Endothelial cell of umbilical vein (primary cell): ENCODE measurements at regions not wholly inside any gene's neighbourhood (a gene's known extent, or its start where the extent isn't known, plus 50 kb on each side); places are given as distances from the start of the nearest gene placed in this dataset.

Source experiments
- BruUV-seq: library from RNA; stranded (reverse); fragments of 400-500 nt; replicated peaks from 2 replicates; lab custom pipeline; 2021; lab: Mats Ljungman, UMichigan
- CTCF ChIA-PET: fragments of 300-600, 350-600 bp; sonication (Branson Sonifier 250); formaldehyde crosslinking; loops from one replicate; lab custom pipeline; 2021; ENCODE audit warnings: antibody characterized with exemption, inconsistent platforms; lab: Charles Lee
- POLR2A ChIA-PET: fragments of 300-600, 350-600 bp; sonication (Branson Sonifier 250); formaldehyde crosslinking; loops from one replicate; lab custom pipeline; 2021; ENCODE audit warnings: antibody characterized with exemption, inconsistent platforms; lab: Charles Lee
- DNase-seq: peaks from one replicate; pipeline ENCODE4 v3.0.0-alpha.2; 2011; ENCODE audit warnings: low read depth, low spot score
- FAIRE-seq: peaks from 2 replicates; lab custom pipeline; 2011; peaks lifted over from hg19 to GRCh38; lab: Jason Lieb, UNC
- H2AFZ ChIP-seq: 2 replicates; pipeline ENCODE4 v1.6.0; 2012; ENCODE audit warnings: low read depth, low read length, control low read depth, inconsistent platforms
- H3K27ac ChIP-seq: 2 replicates; pipeline ENCODE4 v1.5.1; 2011; ENCODE audit warnings: low read depth, mild to moderate bottlenecking, control low read depth, low read length, moderate library complexity; ENCODE audit not compliant: insufficient read depth
- H3K27me3 ChIP-seq, 2 experiments: 2 replicates each; pipeline versions ENCODE4 v1.6.0 to v1.6.1; 2011; ENCODE audit warnings: low read length in 2 of 2, mixed read lengths in 1 of 2; ENCODE audit not compliant: control insufficient read depth in 2 of 2, insufficient read depth in 2 of 2
- H3K36me3 ChIP-seq, 2 experiments: 2 replicates in 1 of 2; 3 replicates in 1 of 2; pipeline ENCODE4 v1.5.1; 2011; ENCODE audit warnings: low read length in 2 of 2, mild to moderate bottlenecking in 1 of 2, moderate library complexity in 1 of 2; ENCODE audit not compliant: control insufficient read depth in 2 of 2, insufficient read depth in 2 of 2; ENCODE audit errors: extremely low read depth in 1 of 2
- H3K4me1 ChIP-seq: 3 replicates; pipeline ENCODE4 v1.5.1; 2011; ENCODE audit warnings: mild to moderate bottlenecking, low read length; ENCODE audit not compliant: control insufficient read depth, insufficient read depth; ENCODE audit errors: extremely low read depth
- H3K4me2 ChIP-seq: 2 replicates; pipeline ENCODE4 v1.6.1; 2011; ENCODE audit warnings: low read length, control low read depth, mixed read lengths; ENCODE audit not compliant: insufficient read depth
- H3K4me3 ChIP-seq, 3 experiments: fragments of 200-600 bp in 1 of 3; sonication (generic), shearing (Covaris generic) in 1 of 3; replicated peaks in 1 of 3; 2 replicates each; pipeline ENCODE4 v1.5.1; 2011 to 2016; ENCODE audit warnings: control low read depth in 3 of 3, low read length in 3 of 3, mild to moderate bottlenecking in 2 of 3, inconsistent platforms in 1 of 3, low read depth in 1 of 3, moderate library complexity in 1 of 3; ENCODE audit not compliant: insufficient read depth in 1 of 3
- H3K79me2 ChIP-seq: 2 replicates; pipeline ENCODE4 v1.6.0; 2012; ENCODE audit warnings: low read length, inconsistent platforms; ENCODE audit not compliant: control insufficient read depth, insufficient read depth
- H3K9ac ChIP-seq: replicated peaks from 2 replicates; pipeline ENCODE3; 2011; ENCODE audit warnings: low read length, control low read depth; ENCODE audit not compliant: insufficient read depth; ENCODE audit errors: extremely low read depth
- H3K9me1 ChIP-seq: replicated peaks from 3 replicates; pipeline ENCODE4 v1.6.0; 2011; ENCODE audit warnings: mild to moderate bottlenecking, low read length; ENCODE audit not compliant: control insufficient read depth, insufficient read depth; ENCODE audit errors: extremely low read depth
- H3K9me3 ChIP-seq: replicated peaks from 2 replicates; pipeline ENCODE4 v1.5.1; 2012; ENCODE audit warnings: low read length, inconsistent platforms; ENCODE audit not compliant: control insufficient read depth, insufficient read depth
- H4K20me1 ChIP-seq: replicated peaks from 2 replicates; pipeline ENCODE3; 2011; ENCODE audit warnings: mild to moderate bottlenecking, low read length; ENCODE audit not compliant: control insufficient read depth, insufficient read depth; ENCODE audit errors: extremely low read depth
- EZH2 ChIP-seq: IDR thresholded peaks from 2 replicates; pipeline ENCODE4 v1.6.1; 2012; ENCODE audit warnings: borderline replicate concordance, low read depth, mild to moderate bottlenecking, moderate library complexity, low read length, inconsistent platforms; ENCODE audit not compliant: severe bottlenecking
- FOS ChIP-seq: IDR thresholded peaks from 2 replicates; pipeline ENCODE4 v1.6.1; 2011; ENCODE audit warnings: mild to moderate bottlenecking, low read length, moderate library complexity, borderline replicate concordance; ENCODE audit not compliant: insufficient read depth
- GATA2 ChIP-seq: IDR thresholded peaks from 2 replicates; pipeline ENCODE4 v1.7.0; 2011; ENCODE audit warnings: low read depth, mild to moderate bottlenecking, moderate library complexity, mixed read lengths, low read length; ENCODE audit not compliant: insufficient read length, insufficient read depth
- JUN ChIP-seq: IDR thresholded peaks from 2 replicates; pipeline ENCODE4 v1.6.1; 2011; ENCODE audit warnings: borderline replicate concordance, low read depth; ENCODE audit not compliant: insufficient read length, insufficient read depth
- MYC ChIP-seq: IDR thresholded peaks from one replicate; pipeline ENCODE4 v1.6.1; 2011; ENCODE audit warnings: mild to moderate bottlenecking, low read depth, low read length
- POLR2A ChIP-seq: IDR thresholded peaks from 2 replicates; pipeline ENCODE4 v1.6.1; 2012; ENCODE audit warnings: low read depth, mild to moderate bottlenecking, control low read depth, low read length
- POLR2AphosphoS5 ChIP-seq: IDR thresholded peaks from 2 replicates; pipeline ENCODE4 v1.6.1; 2012; ENCODE audit warnings: low read depth, mild to moderate bottlenecking, control low read depth, low read length, moderate library complexity; ENCODE audit not compliant: insufficient read depth
- dilution Hi-C: fragments of 300-500 bp; cut with MboI; formaldehyde crosslinking; loops from one replicate; pipeline ENCODE4 v1.15.0; 2019; ENCODE audit warnings: low sequenced_read_pairs; ENCODE audit not compliant: extremely low pct_ligation_motif_present
- intact Hi-C: fragments of 100-400 bp; cut with micrococcal nuclease; formaldehyde crosslinking; loops from one replicate; pipeline ENCODE4 v1.10.0; 2022
- TF ChIP-seq, protein P1 (sequence below), 2 donors: IDR thresholded peaks; 1 replicate in 1 of 2; 2 replicates in 1 of 2; pipeline ENCODE4 v1.5.1; 2011; ENCODE audit warnings: low read length in 2 of 2, mild to moderate bottlenecking in 2 of 2, moderate library complexity in 2 of 2, control low read depth in 1 of 2, inconsistent platforms in 1 of 2, low read depth in 1 of 2; ENCODE audit not compliant: insufficient read depth in 1 of 2; ENCODE audit errors: extremely low read depth in 1 of 2
- TF ChIP-seq, protein P2 (sequence below): IDR thresholded peaks from 2 replicates; pipeline ENCODE4 v1.6.1; 2011; ENCODE audit not compliant: insufficient read depth, insufficient read length

DNA sequence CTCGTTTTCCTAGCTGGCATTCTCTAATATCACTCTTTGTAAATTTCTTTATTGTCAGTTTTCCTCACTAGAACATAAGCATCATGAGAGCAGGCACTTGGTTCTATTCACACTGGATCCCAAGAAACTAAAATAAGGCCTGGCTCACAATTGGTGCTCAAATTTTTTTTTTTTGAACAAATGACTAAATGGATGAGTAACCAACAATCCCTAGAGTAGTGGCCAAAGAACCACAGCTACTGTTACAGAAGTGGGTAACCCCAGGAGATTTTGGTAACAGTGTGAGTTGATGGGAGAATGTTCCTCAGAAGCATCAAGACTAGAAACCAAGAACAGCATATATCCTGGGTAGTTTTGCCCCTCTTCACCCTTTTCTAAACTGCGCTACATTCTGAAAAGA is 572.6 kb downstream of the INSC start:
- Histone ChIP-seq H3K4me3 (no peak overlapping the region), H3K79me2 (no peaks in the 10 kb centered on the region), H3K36me3 (no peaks in the 10 kb centered on the region), H2AFZ (no peak overlapping the region), H3K9ac (no peak overlapping the region), H3K4me2 (no peak overlapping the region), H3K9me1 (no peaks in the 10 kb centered on the region), H3K27ac (no peak overlapping the region), H3K9me3 (no peaks in the 10 kb centered on the region), H3K4me1 (no peaks in the 10 kb centered on the region), H4K20me1 (no peaks in the 10 kb centered on the region), H3K27me3 (no peaks in the 10 kb centered on the region)
- no TSS peak for BruUV-seq
- dilution Hi-C loops (no loop called here), intact Hi-C loops (no loop called here)
- TF ChIP-seq EZH2 = no peak
- TF ChIP-seq JUN = no peak
- TF ChIP-seq POLR2A = no peak
- TF ChIP-seq GATA2 = no peak
- TF ChIP-seq MYC = no peak
- TF ChIP-seq, protein P1, sequence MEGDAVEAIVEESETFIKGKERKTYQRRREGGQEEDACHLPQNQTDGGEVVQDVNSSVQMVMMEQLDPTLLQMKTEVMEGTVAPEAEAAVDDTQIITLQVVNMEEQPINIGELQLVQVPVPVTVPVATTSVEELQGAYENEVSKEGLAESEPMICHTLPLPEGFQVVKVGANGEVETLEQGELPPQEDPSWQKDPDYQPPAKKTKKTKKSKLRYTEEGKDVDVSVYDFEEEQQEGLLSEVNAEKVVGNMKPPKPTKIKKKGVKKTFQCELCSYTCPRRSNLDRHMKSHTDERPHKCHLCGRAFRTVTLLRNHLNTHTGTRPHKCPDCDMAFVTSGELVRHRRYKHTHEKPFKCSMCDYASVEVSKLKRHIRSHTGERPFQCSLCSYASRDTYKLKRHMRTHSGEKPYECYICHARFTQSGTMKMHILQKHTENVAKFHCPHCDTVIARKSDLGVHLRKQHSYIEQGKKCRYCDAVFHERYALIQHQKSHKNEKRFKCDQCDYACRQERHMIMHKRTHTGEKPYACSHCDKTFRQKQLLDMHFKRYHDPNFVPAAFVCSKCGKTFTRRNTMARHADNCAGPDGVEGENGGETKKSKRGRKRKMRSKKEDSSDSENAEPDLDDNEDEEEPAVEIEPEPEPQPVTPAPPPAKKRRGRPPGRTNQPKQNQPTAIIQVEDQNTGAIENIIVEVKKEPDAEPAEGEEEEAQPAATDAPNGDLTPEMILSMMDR (IDR thresholded peaks at IDR 0.05; ENCODE audit: extremely low read depth in 1 of 2, insufficient read depth in 1 of 2, low read depth in 1 of 2, low read length in 2 of 2) = no peak
- no peak for TF ChIP-seq POLR2AphosphoS5
- TF ChIP-seq, protein P2, sequence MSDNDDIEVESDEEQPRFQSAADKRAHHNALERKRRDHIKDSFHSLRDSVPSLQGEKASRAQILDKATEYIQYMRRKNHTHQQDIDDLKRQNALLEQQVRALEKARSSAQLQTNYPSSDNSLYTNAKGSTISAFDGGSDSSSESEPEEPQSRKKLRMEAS = no peak
- TF ChIP-seq FOS = no peak
- ChIA-PET CTCF (no interaction called here), POLR2A (no interaction called here)
- DNase-seq (no peak), FAIRE-seq (no peak)
